ENCODE measurements at regions not wholly inside any gene's neighbourhood (a gene's known extent, or its start where the extent isn't known, plus 50 kb on each side); places are given as distances from the start of the nearest gene placed in this dataset.
A peak's percentile ranks its signal among the peaks of the same experiment; 100 is the strongest.

DNA sequence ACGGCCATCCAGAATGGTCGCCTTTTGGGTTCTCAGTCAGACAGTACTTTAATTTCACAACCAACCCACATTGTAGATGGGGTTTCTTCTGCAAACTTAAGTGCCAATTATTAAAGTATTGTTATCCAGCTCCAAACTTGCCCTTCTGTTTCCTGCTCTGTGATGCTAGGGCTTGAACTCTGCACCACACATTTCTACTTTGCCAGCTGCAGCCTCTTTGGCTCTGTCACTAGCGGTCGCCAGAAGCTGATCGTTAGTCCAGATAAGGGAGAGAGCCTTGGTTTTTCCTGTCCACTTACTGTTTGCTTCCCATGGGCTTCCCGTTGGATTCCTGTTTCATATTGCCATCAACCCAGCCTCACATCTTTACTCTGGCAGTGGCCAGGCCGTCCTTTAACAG is 196.6 kb downstream of the ASB9 start:
- H3K9me1 ChIP-seq (replicated peaks; ENCODE audit: control insufficient read depth, extremely low read depth, insufficient read depth, low read length) = no peaks in the 10 kb centered on the region
- no peaks in the 10 kb centered on the region for H3K79me2 ChIP-seq (ENCODE audit: control insufficient read depth, insufficient read depth, low read length)
- H4K20me1 ChIP-seq (replicated peaks; ENCODE audit: control insufficient read depth, extremely low read depth, insufficient read depth, low read length) = no peaks in the 10 kb centered on the region
- H3K4me3 ChIP-seq (replicated peaks in 1 of 3; ENCODE audit: insufficient read depth in 1 of 3, low read depth in 1 of 3, low read length in 3 of 3) = no peak overlapping the region
- TF ChIP-seq JUN (IDR thresholded peaks at IDR 0.05; ENCODE audit: borderline replicate concordance, insufficient read depth, insufficient read length, low read depth) = no peak
- TF ChIP-seq, protein P1, sequence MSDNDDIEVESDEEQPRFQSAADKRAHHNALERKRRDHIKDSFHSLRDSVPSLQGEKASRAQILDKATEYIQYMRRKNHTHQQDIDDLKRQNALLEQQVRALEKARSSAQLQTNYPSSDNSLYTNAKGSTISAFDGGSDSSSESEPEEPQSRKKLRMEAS (IDR thresholded peaks at IDR 0.05; ENCODE audit: insufficient read depth, insufficient read length) = no peak
- no peak overlapping the region for H3K9ac ChIP-seq (replicated peaks; ENCODE audit: extremely low read depth, insufficient read depth, low read length)
- H3K27me3 ChIP-seq (ENCODE audit: control insufficient read depth in 2 of 2, insufficient read depth in 2 of 2, low read length in 2 of 2) = no peaks in the 10 kb centered on the region
- dilution Hi-C loops (cut with MboI; ENCODE audit: extremely low pct_ligation_motif_present, low sequenced_read_pairs) (no loop called here), intact Hi-C loops (cut with micrococcal nuclease) (no loop called here)
- no peak overlapping the region for H3K27ac ChIP-seq (ENCODE audit: insufficient read depth, low read depth, low read length)
- no peaks in the 10 kb centered on the region for H3K9me3 ChIP-seq (replicated peaks; ENCODE audit: control insufficient read depth, insufficient read depth, low read length)
- POLR2A ChIA-PET = no interaction called here
- no peak overlapping the region for H2AFZ ChIP-seq (ENCODE audit: low read depth, low read length)
- H3K4me2 ChIP-seq (ENCODE audit: insufficient read depth, low read length) = no peak overlapping the region
- BruUV-seq (replicated peaks) = no TSS peak
- no peaks in the 10 kb centered on the region for H3K4me1 ChIP-seq (ENCODE audit: control insufficient read depth, extremely low read depth, insufficient read depth, low read length)
- peak; percentile 1 for DNase-seq (ENCODE audit: low read depth, low spot score)
- no peak for FAIRE-seq
- CTCF ChIA-PET = no interaction called here
- H3K36me3 ChIP-seq (ENCODE audit: control insufficient read depth in 2 of 2, extremely low read depth in 1 of 2, insufficient read depth in 2 of 2, low read length in 2 of 2) = no peaks in the 10 kb centered on the region

DNA sequence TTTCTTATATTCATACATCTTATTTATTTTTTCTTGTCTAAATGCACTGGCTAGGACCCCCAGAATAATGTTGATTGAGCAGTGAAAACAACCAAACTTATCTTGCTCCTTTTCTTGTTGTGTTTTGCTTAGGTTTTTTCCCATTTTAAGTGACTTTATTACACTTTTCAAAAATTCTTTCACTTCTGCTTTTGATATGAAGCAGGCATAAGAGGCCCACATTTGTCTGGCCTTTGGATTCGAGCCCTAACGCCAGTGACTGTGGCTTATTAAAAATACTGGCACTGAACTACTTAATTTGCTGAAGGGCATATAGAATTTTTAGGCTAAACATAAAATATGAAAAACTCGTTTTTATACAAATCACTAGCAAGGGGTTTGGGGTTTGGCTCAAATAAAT is 197.0 kb downstream of the ASB9 start:
- Histone ChIP-seq H3K4me3 (replicated peaks in 1 of 3; ENCODE audit: insufficient read depth in 1 of 3, low read depth in 1 of 3, low read length in 3 of 3) (no peak overlapping the region), H3K79me2 (ENCODE audit: control insufficient read depth, insufficient read depth, low read length) (no peaks in the 10 kb centered on the region), H3K9ac (replicated peaks; ENCODE audit: extremely low read depth, insufficient read depth, low read length) (no peak overlapping the region), H3K4me1 (ENCODE audit: control insufficient read depth, extremely low read depth, insufficient read depth, low read length) (no peaks in the 10 kb centered on the region), H3K27me3 (ENCODE audit: control insufficient read depth in 2 of 2, insufficient read depth in 2 of 2, low read length in 2 of 2) (no peaks in the 10 kb centered on the region), H2AFZ (ENCODE audit: low read depth, low read length) (no peak overlapping the region), H4K20me1 (replicated peaks; ENCODE audit: control insufficient read depth, extremely low read depth, insufficient read depth, low read length) (no peaks in the 10 kb centered on the region), H3K9me1 (replicated peaks; ENCODE audit: control insufficient read depth, extremely low read depth, insufficient read depth, low read length) (no peaks in the 10 kb centered on the region), H3K27ac (ENCODE audit: insufficient read depth, low read depth, low read length) (no peak overlapping the region), H3K36me3 (ENCODE audit: control insufficient read depth in 2 of 2, extremely low read depth in 1 of 2, insufficient read depth in 2 of 2, low read length in 2 of 2) (no peaks in the 10 kb centered on the region), H3K9me3 (replicated peaks; ENCODE audit: control insufficient read depth, insufficient read depth, low read length) (no peaks in the 10 kb centered on the region), H3K4me2 (ENCODE audit: insufficient read depth, low read length) (no peak overlapping the region)
- intact Hi-C loops (cut with micrococcal nuclease) (no loop called here), dilution Hi-C loops (cut with MboI; ENCODE audit: extremely low pct_ligation_motif_present, low sequenced_read_pairs) (no loop called here)
- no peak for DNase-seq (ENCODE audit: low read depth, low spot score)
- BruUV-seq (replicated peaks) = no TSS peak
- no peak for TF ChIP-seq EZH2 (IDR thresholded peaks at IDR 0.05; ENCODE audit: borderline replicate concordance, low read depth, low read length, severe bottlenecking)
- TF ChIP-seq MYC (IDR thresholded peaks at IDR 0.05; ENCODE audit: low read depth, low read length) = no peak
- TF ChIP-seq, protein P1 (IDR thresholded peaks at IDR 0.05; ENCODE audit: insufficient read depth, insufficient read length) = no peak
- TF ChIP-seq POLR2A (IDR thresholded peaks at IDR 0.05; ENCODE audit: low read depth, low read length) = no peak
- TF ChIP-seq, protein P2, sequence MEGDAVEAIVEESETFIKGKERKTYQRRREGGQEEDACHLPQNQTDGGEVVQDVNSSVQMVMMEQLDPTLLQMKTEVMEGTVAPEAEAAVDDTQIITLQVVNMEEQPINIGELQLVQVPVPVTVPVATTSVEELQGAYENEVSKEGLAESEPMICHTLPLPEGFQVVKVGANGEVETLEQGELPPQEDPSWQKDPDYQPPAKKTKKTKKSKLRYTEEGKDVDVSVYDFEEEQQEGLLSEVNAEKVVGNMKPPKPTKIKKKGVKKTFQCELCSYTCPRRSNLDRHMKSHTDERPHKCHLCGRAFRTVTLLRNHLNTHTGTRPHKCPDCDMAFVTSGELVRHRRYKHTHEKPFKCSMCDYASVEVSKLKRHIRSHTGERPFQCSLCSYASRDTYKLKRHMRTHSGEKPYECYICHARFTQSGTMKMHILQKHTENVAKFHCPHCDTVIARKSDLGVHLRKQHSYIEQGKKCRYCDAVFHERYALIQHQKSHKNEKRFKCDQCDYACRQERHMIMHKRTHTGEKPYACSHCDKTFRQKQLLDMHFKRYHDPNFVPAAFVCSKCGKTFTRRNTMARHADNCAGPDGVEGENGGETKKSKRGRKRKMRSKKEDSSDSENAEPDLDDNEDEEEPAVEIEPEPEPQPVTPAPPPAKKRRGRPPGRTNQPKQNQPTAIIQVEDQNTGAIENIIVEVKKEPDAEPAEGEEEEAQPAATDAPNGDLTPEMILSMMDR (IDR thresholded peaks at IDR 0.05; ENCODE audit: extremely low read depth in 1 of 2, insufficient read depth in 1 of 2, low read depth in 1 of 2, low read length in 2 of 2) = no peak
- TF ChIP-seq JUN (IDR thresholded peaks at IDR 0.05; ENCODE audit: borderline replicate concordance, insufficient read depth, insufficient read length, low read depth) = no peak
- TF ChIP-seq GATA2 (IDR thresholded peaks at IDR 0.05; ENCODE audit: insufficient read depth, insufficient read length, low read depth, low read length) = no peak
- TF ChIP-seq FOS (IDR thresholded peaks at IDR 0.05; ENCODE audit: borderline replicate concordance, insufficient read depth, low read length) = no peak
- no peak for TF ChIP-seq POLR2AphosphoS5 (IDR thresholded peaks at IDR 0.05; ENCODE audit: insufficient read depth, low read depth, low read length)
- ChIA-PET POLR2A (no interaction called here), CTCF (no interaction called here)
- FAIRE-seq = no peak
